Gastrocnemius medialis (tissue), 4 donors: ENCODE measurements at regions not wholly inside any gene's neighbourhood (a gene's known extent, or its start where the extent isn't known, plus 50 kb on each side); places are given as distances from the start of the nearest gene placed in this dataset.

Source experiments
- CTCF ChIP-seq, 5 experiments: fragments of 450-650 bp in 3 of 5; fragments of 200-600 bp in 2 of 5; sonication (generic) in 2 of 5; IDR thresholded peaks in 4 of 5; conservative IDR thresholded peaks in 1 of 5; 1 replicate in 4 of 5; 2 replicates in 1 of 5; pipeline ENCODE4 v1.5.1; 2016 to 2019; ENCODE audit warnings: antibody characterized with exemption in 5 of 5, mild to moderate bottlenecking in 3 of 5, moderate library complexity in 3 of 5
- POLR2A ChIP-seq, 2 donors: fragments of 450-650 bp; IDR thresholded peaks; one replicate each; pipeline ENCODE4 v1.6.1; 2017; ENCODE audit warnings: antibody characterized with exemption in 2 of 2, mild to moderate bottlenecking in 2 of 2, moderate library complexity in 2 of 2

- TF ChIP-seq CTCF (IDR thresholded peaks at IDR 0.05 in 4 of 5, conservative IDR thresholded peaks at IDR 0.05 in 1 of 5) (no peak), POLR2A (IDR thresholded peaks at IDR 0.05) (no peak)
Observed at GRCh38 chr11:95505927-95506426, 275.0 kb upstream of the SESN3 start.
